ENCODE measurements at regions not wholly inside any gene's neighbourhood (a gene's known extent, or its start where the extent isn't known, plus 50 kb on each side); places are given as distances from the start of the nearest gene placed in this dataset.

- 81 to 83% methylated on average over 2 of the region's 2 CpGs for WGBS, 2 donors
- intact Hi-C loops (cut with DNase I) = no loop called here
Observed at GRCh38 chrX:94775640-94776039, 1101.6 kb downstream of the FAM133A start.

GRCh38 chrX:94813541-94813940, 1139.5 kb downstream of the FAM133A start:
- Histone ChIP-seq H3K4me1 (no peaks in the 10 kb centered on the region), H3K27ac (no peak overlapping the region), H3K27me3 (no peaks in the 10 kb centered on the region), H3K4me3 (replicated peaks in 1 of 3) (no peak overlapping the region), H3K9me3 (no peaks in the 10 kb centered on the region), H3K36me3 (no peaks in the 10 kb centered on the region)
- 93 to 96% methylated on average over 1 of the region's 1 CpG for WGBS, 2 donors
- intact Hi-C loops (cut with DNase I) = no loop called here
- no peak for DNase-seq
- TF ChIP-seq CTCF (IDR thresholded peaks at IDR 0.05) (no peak), POLR2A (IDR thresholded peaks at IDR 0.05) (no peak)

More at GRCh38 chrX:94775640-94776039, 1101.6 kb downstream of the FAM133A start:
- H3K36me3 ChIP-seq = no peaks in the 10 kb centered on the region
- no peaks in the 10 kb centered on the region for H3K4me1 ChIP-seq
- H3K4me3 ChIP-seq (replicated peaks in 1 of 3) = no peak overlapping the region
- TF ChIP-seq CTCF (IDR thresholded peaks at IDR 0.05) (no peak), POLR2A (IDR thresholded peaks at IDR 0.05) (no peak)
- H3K27ac ChIP-seq = no peak overlapping the region
- H3K27me3 ChIP-seq = no peaks in the 10 kb centered on the region
- no peak for DNase-seq
- no peaks in the 10 kb centered on the region for H3K9me3 ChIP-seq

- H3K27ac ChIP-seq = no peak overlapping the region
- DNase-seq = no peak
- H3K4me1 ChIP-seq = no peaks in the 10 kb centered on the region
- intact Hi-C loops (cut with DNase I) = no loop called here
- H3K9me3 ChIP-seq = no peaks in the 10 kb centered on the region
- WGBS, 2 donors = 67 to 73% methylated on average over 1 of the region's 1 CpG
- no peak for TF ChIP-seq POLR2A (IDR thresholded peaks at IDR 0.05)
- TF ChIP-seq CTCF (IDR thresholded peaks at IDR 0.05) = no peak
- no peaks in the 10 kb centered on the region for H3K36me3 ChIP-seq
- no peak overlapping the region for H3K4me3 ChIP-seq (replicated peaks in 1 of 3)
- H3K27me3 ChIP-seq = no peaks in the 10 kb centered on the region
Observed at GRCh38 chrX:94814216-94814615, 1140.2 kb downstream of the FAM133A start.

- Histone ChIP-seq H3K4me1 (no peaks in the 10 kb centered on the region), H3K27me3 (no peaks in the 10 kb centered on the region), H3K9me3 (no peaks in the 10 kb centered on the region), H3K36me3 (no peaks in the 10 kb centered on the region), H3K4me3 (replicated peaks in 1 of 3) (no peak overlapping the region), H3K27ac (no peak overlapping the region)
- no peak for DNase-seq
- intact Hi-C loops (cut with DNase I) = no loop called here
- TF ChIP-seq CTCF (IDR thresholded peaks at IDR 0.05) = no peak
- 66 to 73% methylated on average over 2 of the region's 2 CpGs for WGBS, 2 donors
Observed at GRCh38 chrX:94830717-94831116, 1156.7 kb downstream of the FAM133A start.

- intact Hi-C loops (cut with DNase I) = no loop called here
- Histone ChIP-seq H3K4me3 (replicated peaks in 1 of 3) (no peak overlapping the region), H3K36me3 (no peaks in the 10 kb centered on the region), H3K27ac (no peak overlapping the region), H3K4me1 (no peaks in the 10 kb centered on the region), H3K9me3 (no peaks in the 10 kb centered on the region), H3K27me3 (no peaks in the 10 kb centered on the region)
- TF ChIP-seq CTCF (IDR thresholded peaks at IDR 0.05) = peak in 3 of 6 experiments; percentile 52 to 62 (median 55)
- no peak for TF ChIP-seq POLR2A (IDR thresholded peaks at IDR 0.05)
- no peak for DNase-seq
Observed at GRCh38 chrX:94831364-94831763, 1157.4 kb downstream of the FAM133A start.
